Activated gamma-delta T cell treated with Interleukin-2 at 50 U/mL for 16 hours (primary cell): ENCODE measurements at regions not wholly inside any gene's neighbourhood (a gene's known extent, or its start where the extent isn't known, plus 50 kb on each side); places are given as distances from the start of the nearest gene placed in this dataset.
"Not testable (repeated sequence)": the region's sequence is repeated elsewhere in the genome, so short reads cannot be mapped to it uniquely, and the experiment has no call there.

ENCODE experiments used
- DNase-seq: peaks from one replicate; pipeline ENCODE4 v3.0.0-alpha.2; 2020

DNA sequence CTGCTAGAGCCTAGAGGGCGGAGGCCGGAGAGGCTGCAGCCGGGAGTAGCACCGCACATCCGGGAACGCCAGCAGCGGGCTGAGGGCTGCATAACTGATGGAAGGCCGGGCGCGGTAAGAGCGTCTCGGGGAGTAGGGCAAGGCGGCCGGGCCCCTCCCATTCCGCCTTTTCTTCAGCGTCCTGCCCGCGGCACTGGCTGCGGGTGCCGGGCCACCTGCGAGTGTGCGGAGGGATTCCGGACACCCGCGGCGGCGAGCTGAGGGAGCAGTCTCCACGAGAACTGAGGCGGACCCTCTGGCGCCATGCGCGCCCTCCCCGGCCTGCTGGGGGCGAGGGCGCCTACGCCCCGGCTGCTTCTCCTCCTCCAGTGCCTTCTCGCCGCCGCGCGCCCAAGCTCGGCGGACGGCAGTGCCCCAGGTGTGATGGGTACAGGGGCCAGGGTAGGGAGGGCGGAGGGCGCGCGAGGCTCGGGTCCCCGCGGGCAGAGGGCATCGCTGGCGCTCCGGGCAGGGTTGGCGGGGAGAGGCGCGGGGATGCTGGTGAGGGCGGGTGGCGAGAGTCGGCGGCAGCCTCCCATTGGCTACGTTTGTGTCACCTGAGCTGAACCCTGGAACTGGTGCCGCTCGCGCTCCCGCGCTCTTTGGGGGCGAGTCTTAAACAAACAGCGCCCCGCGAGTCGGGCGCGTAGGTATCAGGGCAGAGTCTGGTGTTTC lies 334.4 kb downstream of the SRGAP2C start:
- peak; percentile 81 for DNase-seq

- not testable (repeated sequence) for DNase-seq
Measured at GRCh38 chr1:121519756-121520286, 335.0 kb downstream of the SRGAP2C start.

GRCh38 chr1:121522061-121522759 lies 337.4 kb downstream of the SRGAP2C start:
- no peak for DNase-seq

DNA sequence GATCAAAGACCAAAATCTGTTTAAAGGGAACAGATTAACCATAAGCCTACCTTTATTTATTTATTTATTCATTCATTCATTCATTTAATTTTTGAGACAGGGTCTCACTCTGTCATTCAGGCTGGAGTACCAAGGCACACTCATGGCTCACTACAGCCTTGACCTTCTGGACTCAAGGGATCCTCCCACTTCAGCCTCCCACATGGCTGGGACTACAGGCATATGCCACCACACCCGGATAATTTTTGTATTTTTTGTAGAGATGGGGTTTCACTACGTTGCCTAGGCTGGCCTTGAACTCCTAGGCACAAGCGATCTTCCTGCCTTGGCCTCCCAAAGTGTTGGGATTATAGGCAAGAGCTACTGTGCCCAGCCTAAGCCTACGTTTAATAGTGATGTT lies 338.3 kb downstream of the SRGAP2C start:
- DNase-seq: not testable (repeated sequence)

GRCh38 chr1:121525355-121525754 lies 340.6 kb downstream of the SRGAP2C start:
- DNase-seq: no peak

DNA sequence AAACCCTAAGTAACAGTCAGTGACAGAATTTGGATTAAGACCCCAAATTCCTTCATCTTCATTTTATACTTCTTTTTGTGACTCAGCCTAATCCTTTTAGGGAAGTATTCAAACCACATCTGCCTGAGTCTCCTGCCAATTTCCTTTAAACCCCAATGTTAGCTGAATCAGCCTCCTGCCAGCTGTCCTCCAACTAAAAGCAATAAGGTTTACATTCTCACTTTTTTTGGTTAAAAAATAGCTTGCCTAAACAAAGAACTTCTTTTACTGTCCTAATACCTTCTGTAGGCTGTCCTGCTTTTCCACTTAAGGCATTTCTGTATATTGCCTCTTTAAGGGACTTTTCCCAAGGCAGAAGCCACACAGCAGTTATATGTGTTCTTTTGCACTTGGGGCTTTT lies 344.2 kb downstream of the SRGAP2C start:
- DNase-seq: not testable (repeated sequence)

DNA sequence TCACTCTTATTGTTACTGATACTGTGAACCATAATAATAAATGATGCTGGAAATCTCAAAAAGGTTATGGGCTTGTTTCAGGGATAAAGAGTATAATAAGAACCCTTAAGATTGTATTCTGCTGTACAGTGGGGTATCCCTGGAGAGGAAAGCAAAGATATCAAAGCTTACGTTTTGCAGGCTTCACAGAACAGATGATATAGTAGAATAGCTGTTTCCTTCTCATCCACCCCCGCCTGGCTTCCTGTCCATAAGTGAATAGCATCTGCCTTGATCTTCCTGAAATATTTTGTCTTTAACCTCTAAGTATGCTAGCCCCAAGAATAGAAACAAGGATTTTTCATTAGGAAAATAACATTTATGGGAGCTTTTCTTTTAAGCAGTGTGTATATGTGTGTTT lies 345.3 kb downstream of the SRGAP2C start:
- not testable (repeated sequence) for DNase-seq

GRCh38 chr1:121531747-121532146 lies 347.0 kb downstream of the SRGAP2C start:
- not testable (repeated sequence) for DNase-seq

GRCh38 chr1:121538148-121538547 lies 353.4 kb downstream of the SRGAP2C start:
- not testable (repeated sequence) for DNase-seq

GRCh38 chr1:121538943-121539575 lies 354.3 kb downstream of the SRGAP2C start:
- no peak for DNase-seq

DNA sequence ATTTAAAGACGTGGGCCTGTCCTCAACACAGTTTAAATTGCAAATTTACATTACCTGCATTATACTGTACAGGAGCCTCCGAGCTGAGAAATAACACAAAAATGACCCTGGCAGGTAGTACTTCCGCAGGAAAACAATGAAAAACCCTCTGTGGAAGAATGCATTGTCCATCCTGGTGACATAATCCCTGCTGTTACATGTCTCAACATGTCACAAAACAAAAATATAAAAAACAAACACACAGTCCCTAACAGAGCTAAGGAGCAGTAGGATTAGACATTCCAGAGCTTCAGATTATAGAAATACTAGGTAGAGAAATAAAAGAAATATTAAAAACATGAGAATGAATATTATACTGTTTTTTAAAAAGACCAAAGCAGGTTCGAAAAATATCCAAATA lies 359.2 kb downstream of the SRGAP2C start:
- not testable (repeated sequence) for DNase-seq

DNA sequence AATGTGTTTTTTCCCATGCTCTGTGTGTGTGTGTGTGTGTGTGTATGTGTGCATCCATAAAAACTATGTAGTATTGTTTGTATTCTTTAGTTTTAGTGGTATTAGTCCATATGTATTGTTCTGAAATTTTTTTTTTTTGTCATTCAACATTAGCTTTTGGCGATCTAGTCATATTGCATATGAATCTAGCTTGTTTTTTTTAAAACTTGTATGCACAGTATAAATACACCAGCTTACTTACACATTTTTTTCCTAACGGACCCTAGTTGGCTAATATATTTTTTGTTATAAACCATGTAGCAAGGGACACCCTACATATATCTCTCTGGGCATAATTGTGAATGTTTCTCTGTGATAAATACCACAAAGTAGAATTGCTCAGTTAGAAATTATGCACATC lies 359.7 kb downstream of the SRGAP2C start:
- DNase-seq: no peak

GRCh38 chr1:121545899-121546298 lies 361.1 kb downstream of the SRGAP2C start:
- DNase-seq: not testable (repeated sequence)

GRCh38 chr1:121546830-121547591 lies 362.2 kb downstream of the SRGAP2C start:
- DNase-seq: no peak

DNA sequence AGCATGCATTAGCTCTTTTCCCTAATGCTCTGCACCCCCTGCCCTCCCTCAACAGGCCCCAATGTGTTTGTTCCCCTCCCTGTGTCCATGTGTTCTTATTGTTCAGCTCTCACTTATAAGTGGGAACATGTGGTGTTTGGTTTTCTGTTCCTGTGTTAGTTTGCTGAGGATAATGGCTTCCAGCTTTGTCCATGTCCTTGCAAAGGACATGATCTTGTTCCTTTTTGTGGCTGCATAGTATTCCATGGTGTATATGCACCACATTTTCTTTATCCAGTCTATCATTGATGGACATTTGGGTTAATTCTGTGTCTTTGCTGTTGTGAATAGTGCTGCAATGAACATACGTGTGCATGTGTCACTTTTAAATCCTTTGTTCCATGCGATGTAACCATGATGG lies 363.0 kb downstream of the SRGAP2C start:
- not testable (repeated sequence) for DNase-seq

- not testable (repeated sequence) for DNase-seq
Measured at GRCh38 chr1:121550817-121551216, 366.0 kb downstream of the SRGAP2C start.

- not testable (repeated sequence) for DNase-seq
Measured at GRCh38 chr1:121551491-121551890, 366.7 kb downstream of the SRGAP2C start.

DNA sequence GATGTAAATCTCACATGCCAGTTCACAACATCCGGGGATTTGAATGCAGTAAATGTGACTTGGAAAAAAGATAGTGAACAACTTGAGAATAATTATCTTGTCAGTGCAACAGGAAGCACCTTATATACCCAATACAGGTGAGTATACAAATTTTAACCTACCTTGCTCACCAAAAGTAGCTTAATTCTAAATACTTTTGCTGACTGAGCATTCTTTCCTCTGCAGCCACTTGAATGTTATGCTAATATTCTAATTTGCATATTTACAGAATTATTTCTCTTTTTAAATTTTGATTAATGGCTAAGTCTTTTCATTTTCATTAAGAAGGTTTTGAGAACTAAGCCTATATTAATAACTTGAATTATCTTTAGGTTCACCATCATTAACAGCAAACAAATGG lies 371.8 kb downstream of the SRGAP2C start:
- DNase-seq: not testable (repeated sequence)

DNA sequence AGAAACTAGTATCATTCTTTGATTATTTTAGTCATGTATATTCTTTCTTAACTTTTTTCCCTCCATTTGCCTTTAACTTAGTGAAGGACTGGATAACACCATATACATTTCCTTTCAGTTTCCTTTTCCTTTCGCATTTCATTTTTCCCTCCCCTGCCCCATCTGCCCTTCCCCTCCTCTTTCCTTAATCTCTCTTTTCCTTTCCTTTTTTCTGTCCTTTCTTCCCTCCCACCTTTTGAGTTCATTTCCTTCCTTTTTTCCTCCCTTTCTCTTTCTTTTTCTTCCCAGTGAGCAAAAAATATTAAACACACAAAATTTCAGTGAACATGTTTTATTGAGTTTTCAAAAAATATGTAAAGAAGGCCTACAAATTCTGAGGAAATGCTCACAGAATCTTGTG lies 373.3 kb downstream of the SRGAP2C start:
- DNase-seq: not testable (repeated sequence)

- DNase-seq: no peak
Measured at GRCh38 chr1:121558514-121558913, 373.7 kb downstream of the SRGAP2C start.

DNA sequence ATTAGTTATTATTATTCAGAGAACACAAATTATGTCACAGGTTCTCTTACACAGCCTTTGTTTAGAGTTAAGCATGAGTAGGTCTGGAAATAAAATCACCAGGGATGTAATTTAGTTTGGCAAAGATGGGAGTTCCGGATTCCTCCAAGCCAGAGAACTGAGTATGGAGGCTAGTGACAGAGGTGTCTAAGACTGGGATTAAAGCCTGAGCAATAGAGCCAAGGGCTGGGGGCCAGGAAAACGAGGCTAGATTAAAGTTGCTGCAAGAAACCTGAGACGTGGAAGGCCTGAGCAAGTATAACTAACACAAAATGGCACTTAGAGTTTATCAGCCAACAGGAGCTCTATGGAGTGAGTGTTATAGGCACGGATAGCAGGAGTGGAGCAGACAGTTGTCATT lies 381.6 kb downstream of the SRGAP2C start:
- no peak for DNase-seq

DNA sequence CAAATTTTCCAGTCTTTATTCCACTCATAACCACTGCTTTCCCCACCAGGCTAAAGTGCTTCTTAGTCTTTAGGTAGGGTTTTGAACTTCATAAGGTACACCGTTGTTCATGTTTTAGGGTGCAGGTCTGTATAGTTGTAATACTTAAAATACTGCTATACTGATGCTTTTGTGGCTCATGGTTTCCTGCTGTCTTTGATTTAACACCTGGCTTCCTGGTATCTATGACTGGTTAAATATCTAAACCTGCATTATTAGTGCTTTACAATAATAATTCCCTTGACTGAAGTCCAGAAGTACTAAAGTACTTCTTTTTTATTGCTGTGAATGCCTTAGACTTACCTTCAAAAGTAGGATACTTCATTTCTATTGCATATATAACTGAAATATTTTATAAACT lies 384.7 kb downstream of the SRGAP2C start:
- DNase-seq: no peak
